Heart right ventricle (tissue), 16 donors: ENCODE measurements at regions not wholly inside any gene's neighbourhood (a gene's known extent, or its start where the extent isn't known, plus 50 kb on each side); places are given as distances from the start of the nearest gene placed in this dataset.
A peak's percentile ranks its signal among the peaks of the same experiment; 100 is the strongest.

Experiments
- ATAC-seq, 8 donors: fragments of 200-7000 bp; cut with Tn5 transposase; one replicate each; pipeline ENCODE4 v1.9.1; 2020; ENCODE audit warnings: mild to moderate bottlenecking in 8 of 8, moderate library complexity in 8 of 8, moderate number of reproducible peaks in 1 of 8
- DNase-seq, 2 donors: peaks; one replicate each; pipeline ENCODE4 v3.0.0-alpha.2; 2020
- H3K27ac ChIP-seq, 10 donors: fragments of 200-600 bp; sonication (generic) in 2 of 10; one replicate each; pipeline versions ENCODE4 v1.5.0 to v1.8.0; 2020 to 2022; ENCODE audit warnings: mild to moderate bottlenecking in 3 of 10
- H3K27me3 ChIP-seq, 7 donors: fragments of 200-600 bp; one replicate each; pipeline ENCODE4 v1.8.0; 2021 to 2022; ENCODE audit warnings: mild to moderate bottlenecking in 2 of 7
- H3K36me3 ChIP-seq, 9 donors: fragments of 200-600 bp; sonication (generic) in 1 of 9; one replicate each; pipeline versions ENCODE4 v1.5.0 to v1.8.0; 2020 to 2022; ENCODE audit warnings: mild to moderate bottlenecking in 2 of 9
- H3K4me1 ChIP-seq, 9 donors: fragments of 200-600 bp; sonication (generic) in 1 of 9; one replicate each; pipeline versions ENCODE4 v1.5.0 to v1.8.0; 2020 to 2022; ENCODE audit warnings: mild to moderate bottlenecking in 4 of 9
- H3K4me3 ChIP-seq, 10 donors: fragments of 200-600 bp; sonication (generic) in 2 of 10; one replicate each; pipeline versions ENCODE4 v1.5.0 to v1.8.0; 2020 to 2022; ENCODE audit warnings: mild to moderate bottlenecking in 7 of 10, moderate library complexity in 2 of 10
- H3K9me3 ChIP-seq, 11 donors: fragments of 200-600 bp in 10 of 11; sonication (generic) in 2 of 11; one replicate each; pipeline versions ENCODE4 v1.5.0 to v1.8.0; 2013 to 2022; ENCODE audit warnings: mild to moderate bottlenecking in 2 of 11, control low read depth in 1 of 11, moderate library complexity in 1 of 11
- CTCF ChIP-seq, 9 donors: fragments of 200-600 bp; sonication (generic) in 2 of 9; IDR thresholded peaks; one replicate each; pipeline versions ENCODE4 v1.5.0 to v1.8.0; 2021 to 2022; ENCODE audit warnings: antibody characterized with exemption in 9 of 9, mild to moderate bottlenecking in 5 of 9, moderate library complexity in 1 of 9
- WGBS, 2 donors: extraction: QIAGEN DNeasy Blood & Tissue Kit; methylation state at CpG; one replicate each; pipeline ENCODE4 v1.1.7; 2013; ENCODE audit warnings: inconsistent platforms in 1 of 2; 5-methylcytosine and 5-hydroxymethylcytosine counted together
- intact Hi-C, 10 donors: fragments of 100-400 bp; cut with DNase I; formaldehyde crosslinking; loops; one replicate each; pipeline versions ENCODE4 v1.11.1 to v1.14.2; 2022
- donor health status: Arrhythmogenic right ventricular cardiomyopathy.
- donor health status: ischemic (EF 13 %, LVEDD 7.1; RV severe dilation, severe dysfunction).
- donor health status: healthy with polysubstance abuse.
- donor health status: DM: no; HTN: yes; CAD: no.
- donor health status: DM: no; HTN: no; CAD: no.
- donor health status: ischemic (EF 25% LVEDD 6.9; RV normal size, moderate dysfunction).
- donor health status: ischemic (EF 25% LVEDD 5.7; RV mildly dilated, moderate dysfunction).
- donor health status: healthy.
- donor health status: DM: yes; HTN: yes; CAD: no.
- donor health status: Ischemic cardiomyopathy.
- donor health status: ischemic (EF 35%, LVEDD 5.7; RV mildly dilated, moderate dysfunction).
- donor health status: nonischemic (EF 11% LVEDD 7.7; RV severe dilation, severe dysfunction).
- donor health status: DM: yes; HTN: yes; CAD: no.
- donor health status: PGD.
- donor health status: ischemic (EF 29% LVEDD 5.4; RV normal size, mild dysfunction).
- donor health status: nonischemic (EF 23%, LVEDD 6.1; RV moderate dilation, normal function).

GRCh38 chr16:56109994-56110393, 81.3 kb upstream of the GNAO1 start:
- DNase-seq (no peak), ATAC-seq (no peak)
- WGBS, 2 donors: 50 to 55% methylated on average over 4 of the region's 4 CpGs
- Histone ChIP-seq H3K4me1 (peaks cover 0 to 16% (median 5%) of the 10 kb centered on the region in 9 donors), H3K36me3 (no peaks in the 10 kb centered on the region), H3K9me3 (no peaks in the 10 kb centered on the region), H3K4me3 (no peak overlapping the region), H3K27me3 (no peaks in the 10 kb centered on the region), H3K27ac (no peak overlapping the region)
- intact Hi-C loops: loop anchor here in 2 of 10 donors (10.0 kb wide), 2 partner anchors 85 to 165 kb away; partner anchors contain the start of gene GNAO1 (in 1 of the 2)
- TF ChIP-seq CTCF (IDR thresholded peaks at IDR 0.05): no peak

- Histone ChIP-seq H3K4me1 (peaks cover 0 to 16% (median 5%) of the 10 kb centered on the region in 9 donors), H3K4me3 (no peak overlapping the region), H3K36me3 (no peaks in the 10 kb centered on the region), H3K27ac (no peak overlapping the region), H3K9me3 (no peaks in the 10 kb centered on the region), H3K27me3 (no peaks in the 10 kb centered on the region)
- ATAC-seq (no peak), DNase-seq (no peak)
- intact Hi-C loops: loop anchor here in 2 of 10 donors (10.0 kb wide), 2 partner anchors 86 to 166 kb away; partner anchors contain the start of gene GNAO1 (in 1 of the 2)
- 88 to 97% methylated on average over 1 of the region's 1 CpG for WGBS, 2 donors
- no peak for TF ChIP-seq CTCF (IDR thresholded peaks at IDR 0.05)
Measured at GRCh38 chr16:56109205-56109604, 82.1 kb upstream of the GNAO1 start.

- intact Hi-C loops: loop anchor here in 2 of 10 donors (10.0 kb wide), 2 partner anchors 86 to 166 kb away; partner anchors contain the start of gene GNAO1 (in 1 of the 2)
- no peak overlapping the region for H3K4me3 ChIP-seq
- no peak for ATAC-seq
- no peak for DNase-seq
- H3K4me1 ChIP-seq: peaks cover 0 to 16% (median 5%) of the 10 kb centered on the region in 9 donors
- peak overlapping the region in 1 of 10 donors; percentile 42 for H3K27ac ChIP-seq
- no peaks in the 10 kb centered on the region for H3K9me3 ChIP-seq
- no peak for TF ChIP-seq CTCF (IDR thresholded peaks at IDR 0.05)
- no peaks in the 10 kb centered on the region for H3K36me3 ChIP-seq
- 59 to 62% methylated on average over 4 of the region's 4 CpGs for WGBS, 2 donors
- no peaks in the 10 kb centered on the region for H3K27me3 ChIP-seq
Measured at GRCh38 chr16:56108724-56109123, 82.6 kb upstream of the GNAO1 start.

GRCh38 chr16:56108056-56108471, 83.2 kb upstream of the GNAO1 start:
- Histone ChIP-seq H3K27ac (peak overlapping the region in 7 of 10 donors; percentile 6 to 67 (median 51)), H3K4me3 (no peak overlapping the region), H3K9me3 (no peaks in the 10 kb centered on the region), H3K27me3 (no peaks in the 10 kb centered on the region), H3K36me3 (no peaks in the 10 kb centered on the region), H3K4me1 (peaks cover 0 to 16% (median 5%) of the 10 kb centered on the region in 9 donors)
- TF ChIP-seq CTCF (IDR thresholded peaks at IDR 0.05): no peak
- intact Hi-C loops: loop anchor here in 2 of 10 donors (10.0 kb wide), 2 partner anchors 87 to 167 kb away; partner anchors contain the start of gene GNAO1 (in 1 of the 2)
- ATAC-seq (peak in 5 of 8 donors; percentile 41 to 69 (median 65)), DNase-seq (peak in 1 of 2 donors; percentile 9)
- 19 to 38% methylated on average over 2 of the region's 2 CpGs for WGBS, 2 donors
